ENCODE measurements at regions not wholly inside any gene's neighbourhood (a gene's known extent, or its start where the extent isn't known, plus 50 kb on each side); places are given as distances from the start of the nearest gene placed in this dataset.

- TF ChIP-seq POLR2AphosphoS5 (IDR thresholded peaks at IDR 0.05): no peak
- no peak for TF ChIP-seq POLR2A (IDR thresholded peaks at IDR 0.05)
- TF ChIP-seq CTCF (IDR thresholded peaks at IDR 0.05): no peak
- Histone ChIP-seq H3K9me3 (no peaks in the 10 kb centered on the region), H3K4me3 (no peak overlapping the region), H3K27me3 (no peaks in the 10 kb centered on the region), H3K36me3 (no peaks in the 10 kb centered on the region), H3K4me1 (no peaks in the 10 kb centered on the region), H3K27ac (no peak overlapping the region)
- intact Hi-C loops (cut with DNase I; ENCODE audit: low total_unique reads): loop anchor here (10.0 kb wide), 1 partner anchor 307 kb away; no protein-coding TSS in a partner anchor
- DNase-seq (ENCODE audit: low spot score in 2 of 2): no peak
These were observed 121.4 kb upstream of the MAP3K7 start for GRCh38 chr6:90708206-90708737.

- TF ChIP-seq POLR2AphosphoS5 (IDR thresholded peaks at IDR 0.05): no peak
- TF ChIP-seq POLR2A (IDR thresholded peaks at IDR 0.05): no peak
- TF ChIP-seq CTCF (IDR thresholded peaks at IDR 0.05): no peak
- Histone ChIP-seq H3K4me1 (no peaks in the 10 kb centered on the region), H3K27me3 (no peaks in the 10 kb centered on the region), H3K9me3 (no peaks in the 10 kb centered on the region), H3K27ac (no peak overlapping the region), H3K36me3 (no peaks in the 10 kb centered on the region), H3K4me3 (no peak overlapping the region)
- DNase-seq (ENCODE audit: low spot score in 2 of 2): no peak
- intact Hi-C loops (cut with DNase I; ENCODE audit: low total_unique reads): loop anchor here (10.0 kb wide), 1 partner anchor 308 kb away; no protein-coding TSS in a partner anchor
These were observed 120.4 kb upstream of the MAP3K7 start for GRCh38 chr6:90707246-90707645.

- H3K36me3 ChIP-seq: no peaks in the 10 kb centered on the region
- H3K9me3 ChIP-seq: no peaks in the 10 kb centered on the region
- no peak overlapping the region for H3K4me3 ChIP-seq
- no peak for DNase-seq (ENCODE audit: low spot score in 2 of 2)
- no peak for TF ChIP-seq CTCF (IDR thresholded peaks at IDR 0.05)
- no peak for TF ChIP-seq POLR2A (IDR thresholded peaks at IDR 0.05)
- no peak for TF ChIP-seq POLR2AphosphoS5 (IDR thresholded peaks at IDR 0.05)
- H3K4me1 ChIP-seq: no peaks in the 10 kb centered on the region
- intact Hi-C loops (cut with DNase I; ENCODE audit: low total_unique reads): loop anchor here (10.0 kb wide), 1 partner anchor 311 kb away; no protein-coding TSS in a partner anchor
- H3K27me3 ChIP-seq: no peaks in the 10 kb centered on the region
- H3K27ac ChIP-seq: no peak overlapping the region
These were observed 116.5 kb upstream of the MAP3K7 start for GRCh38 chr6:90703336-90703735.

GRCh38 chr6:90701926-90702325 is 115.1 kb upstream of the MAP3K7 start:
- no peaks in the 10 kb centered on the region for H3K27me3 ChIP-seq
- intact Hi-C loops (cut with DNase I; ENCODE audit: low total_unique reads): loop anchor here (10.0 kb wide), 1 partner anchor 313 kb away; no protein-coding TSS in a partner anchor
- no peaks in the 10 kb centered on the region for H3K4me1 ChIP-seq
- H3K36me3 ChIP-seq: no peaks in the 10 kb centered on the region
- TF ChIP-seq CTCF (IDR thresholded peaks at IDR 0.05) (no peak), POLR2AphosphoS5 (IDR thresholded peaks at IDR 0.05) (no peak), POLR2A (IDR thresholded peaks at IDR 0.05) (no peak)
- H3K27ac ChIP-seq: no peak overlapping the region
- no peak for DNase-seq (ENCODE audit: low spot score in 2 of 2)
- no peaks in the 10 kb centered on the region for H3K9me3 ChIP-seq
- no peak overlapping the region for H3K4me3 ChIP-seq

GRCh38 chr6:90701146-90701781 is 114.4 kb upstream of the MAP3K7 start:
- TF ChIP-seq POLR2AphosphoS5 (IDR thresholded peaks at IDR 0.05): no peak
- no peak for TF ChIP-seq CTCF (IDR thresholded peaks at IDR 0.05)
- TF ChIP-seq POLR2A (IDR thresholded peaks at IDR 0.05): no peak
- intact Hi-C loops (cut with DNase I; ENCODE audit: low total_unique reads): loop anchor here (10.0 kb wide), 1 partner anchor 314 kb away; no protein-coding TSS in a partner anchor
- no peaks in the 10 kb centered on the region for H3K4me1 ChIP-seq
- H3K27ac ChIP-seq: no peak overlapping the region
- DNase-seq (ENCODE audit: low spot score in 2 of 2): no peak
- H3K9me3 ChIP-seq: no peaks in the 10 kb centered on the region
- no peak overlapping the region for H3K4me3 ChIP-seq
- H3K36me3 ChIP-seq: no peaks in the 10 kb centered on the region
- H3K27me3 ChIP-seq: no peaks in the 10 kb centered on the region

Measured in breast epithelium (tissue), 4 donors.